Activated T-helper 1 cell treated with anti-CD3 and anti-CD28 coated beads, Interleukin-2, amount 50 U/mL, for 16 hours (primary cell): ENCODE measurements at regions not wholly inside any gene's neighbourhood (a gene's known extent, or its start where the extent isn't known, plus 50 kb on each side); places are given as distances from the start of the nearest gene placed in this dataset.

Experiments
- DNase-seq, 2 donors: peaks; one replicate each; pipeline ENCODE4 v3.0.0-alpha.2; 2020; ENCODE audit warnings: low read depth in 1 of 2, low spot score in 1 of 2

- DNase-seq = no peak
Observed at GRCh38 chr2:489084-489483, 188.1 kb downstream of the TMEM18 start.

- DNase-seq = no peak
Observed at GRCh38 chr2:487186-488079, 189.8 kb downstream of the TMEM18 start.

DNA sequence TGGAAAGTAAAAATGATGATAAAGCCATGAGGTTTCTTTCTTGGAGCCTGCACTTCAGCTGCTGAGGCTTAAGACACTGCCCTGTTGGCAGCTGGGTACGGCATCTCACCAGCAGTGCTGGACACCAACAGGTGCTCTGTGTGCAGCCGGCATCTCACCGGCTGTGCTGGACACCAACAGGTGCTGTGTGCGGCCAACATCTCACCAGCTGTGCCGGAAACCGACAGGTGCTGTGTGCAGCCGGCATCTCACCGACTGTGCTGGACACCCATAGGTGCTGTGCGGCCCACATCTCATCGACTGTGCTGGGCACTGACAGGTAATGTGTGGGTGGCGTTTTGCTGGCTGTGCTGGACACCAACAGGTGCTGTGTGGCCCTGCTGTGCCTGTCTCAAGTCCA lies 190.8 kb downstream of the TMEM18 start:
- DNase-seq = no peak

- no peak for DNase-seq
Observed at GRCh38 chr2:481388-481787, 193.5 kb upstream of the ALKAL2 start.

GRCh38 chr2:479490-480176 lies 191.7 kb upstream of the ALKAL2 start:
- DNase-seq = no peak

DNA sequence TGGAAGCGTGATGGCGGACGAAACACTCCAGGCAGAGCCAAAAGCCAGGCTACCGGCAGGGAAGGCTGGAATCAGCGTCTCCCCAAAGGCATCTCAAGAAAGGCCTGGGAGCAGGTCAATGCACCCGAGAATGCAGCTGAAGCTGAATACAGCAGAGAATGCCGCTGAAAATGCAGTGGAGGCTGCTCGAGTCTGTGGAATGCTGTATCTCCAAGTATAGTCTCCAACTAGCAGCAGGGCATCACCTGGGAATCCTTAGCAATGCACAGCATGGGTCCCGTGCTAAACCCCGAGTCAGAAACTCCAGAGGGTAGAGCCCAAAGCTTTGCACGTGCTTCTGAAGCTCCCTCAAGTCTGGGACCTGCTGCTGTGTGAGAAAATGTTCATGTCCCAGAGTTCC lies 191.1 kb upstream of the ALKAL2 start:
- DNase-seq = no peak

DNA sequence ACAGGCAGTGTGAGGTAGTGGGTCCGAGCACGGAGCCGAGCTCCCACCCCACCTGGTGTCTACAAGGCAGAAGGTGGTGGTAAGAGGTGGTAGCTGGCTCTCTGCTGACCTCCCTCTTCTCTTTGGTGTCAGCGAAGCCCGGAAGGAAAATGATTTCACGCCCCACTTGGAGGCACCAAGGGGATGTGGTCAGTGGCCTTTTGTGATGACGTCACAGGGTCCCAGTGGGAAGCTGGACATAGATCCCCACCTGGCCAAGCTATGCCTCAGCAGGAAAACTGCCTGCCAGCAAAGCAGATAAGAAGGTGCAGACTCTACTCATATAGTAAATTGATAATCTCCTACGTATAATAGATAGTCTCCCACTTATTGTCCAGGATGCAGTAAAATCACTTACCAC lies 183.7 kb upstream of the ALKAL2 start:
- DNase-seq = no peak

DNA sequence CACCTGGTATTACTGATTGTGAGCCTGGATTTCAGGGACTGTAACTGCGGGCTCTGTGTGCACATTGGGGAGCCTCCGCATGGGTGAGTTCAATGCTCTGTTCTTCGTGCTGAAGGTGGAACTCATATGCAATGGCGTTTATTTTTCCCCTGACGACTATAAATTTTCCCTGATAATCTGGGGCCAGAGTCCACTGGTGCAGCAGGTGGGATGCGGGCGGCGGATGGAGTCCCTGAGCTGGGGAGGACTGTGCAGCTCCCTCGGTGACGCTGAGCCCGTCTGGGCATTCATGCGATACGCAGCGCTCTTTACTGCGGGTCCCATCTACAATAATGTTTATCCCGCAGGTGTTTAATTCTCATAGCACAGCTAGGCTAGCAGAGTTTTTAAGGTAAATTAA lies 181.6 kb upstream of the ALKAL2 start:
- no peak for DNase-seq

GRCh38 chr2:468648-469336 lies 180.9 kb upstream of the ALKAL2 start:
- DNase-seq = no peak

DNA sequence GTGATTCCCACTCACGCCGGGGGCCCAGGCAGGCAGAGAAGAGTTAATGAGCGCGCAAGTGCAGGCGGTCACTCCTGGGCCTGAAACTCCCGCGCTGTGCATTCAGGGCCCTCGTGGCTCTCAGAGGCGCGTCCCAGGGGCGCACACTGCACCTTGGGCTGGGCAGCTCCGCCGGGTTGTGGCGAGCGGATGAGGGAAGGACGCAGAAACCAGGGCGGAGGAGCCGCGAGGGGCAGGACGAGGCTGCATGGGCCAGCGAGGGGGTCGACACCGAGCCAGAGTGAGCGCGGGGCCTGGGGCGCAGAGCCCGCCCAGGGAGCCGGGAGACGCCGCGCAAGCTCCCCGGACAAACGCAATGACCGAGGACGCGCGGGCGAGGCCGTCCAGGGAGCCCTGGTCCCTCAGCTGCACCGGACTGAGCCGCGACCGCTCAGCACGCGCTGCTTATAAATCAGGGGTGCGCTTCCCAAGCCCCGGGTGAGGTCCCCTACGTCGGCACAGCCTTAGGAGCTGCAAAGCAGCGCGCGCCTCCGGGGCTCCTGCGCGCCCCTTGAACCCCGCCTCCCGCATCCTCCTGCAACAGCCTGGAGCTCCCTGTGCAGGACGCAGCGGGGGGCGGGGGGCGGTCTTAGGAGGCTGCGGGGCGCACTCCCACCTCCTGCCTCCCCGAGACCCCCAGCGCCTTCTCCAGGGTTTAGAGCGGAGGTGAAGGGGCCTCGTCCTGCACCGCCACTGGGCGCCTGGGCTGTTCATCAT lies 180.2 kb upstream of the ALKAL2 start:
- DNase-seq = no peak

DNA sequence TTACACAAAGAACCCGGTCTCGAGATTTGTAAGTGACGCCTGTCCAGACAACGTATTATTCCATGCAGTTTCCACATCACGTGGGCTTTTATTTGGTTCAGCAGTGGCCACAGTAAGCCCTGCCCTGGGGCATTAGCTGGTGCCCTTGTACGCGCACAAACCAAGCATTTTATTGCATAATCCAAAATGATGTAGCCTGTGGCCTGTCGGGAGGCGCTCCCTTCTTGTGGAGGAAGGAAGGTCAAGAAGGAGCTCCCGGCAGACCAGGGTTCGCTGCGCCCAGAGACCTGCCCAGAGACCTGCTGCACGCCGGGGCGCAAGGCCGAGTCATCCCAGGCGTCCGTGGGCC lies 179.6 kb upstream of the ALKAL2 start:
- DNase-seq = no peak

DNA sequence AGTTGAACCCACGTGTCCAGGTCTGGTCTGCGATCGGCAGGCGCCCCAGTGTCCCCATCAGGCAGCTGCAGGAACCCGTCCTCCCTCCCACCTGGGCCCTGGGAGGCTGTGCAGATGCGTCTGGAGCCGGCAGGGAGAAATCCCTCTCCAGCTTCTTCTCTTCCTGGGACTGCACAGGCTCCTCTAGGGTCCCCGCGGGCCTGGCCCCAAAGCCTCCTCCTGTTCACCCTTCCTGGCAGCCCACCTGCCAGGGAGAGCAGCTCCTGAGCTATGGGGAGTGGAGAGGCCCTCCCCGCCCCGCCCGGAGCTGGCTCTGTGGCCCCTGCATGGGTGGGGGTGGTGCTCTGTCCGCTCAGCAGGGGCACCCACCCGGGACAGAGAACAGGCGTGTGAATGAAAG lies 179.2 kb upstream of the ALKAL2 start:
- DNase-seq = no peak

DNA sequence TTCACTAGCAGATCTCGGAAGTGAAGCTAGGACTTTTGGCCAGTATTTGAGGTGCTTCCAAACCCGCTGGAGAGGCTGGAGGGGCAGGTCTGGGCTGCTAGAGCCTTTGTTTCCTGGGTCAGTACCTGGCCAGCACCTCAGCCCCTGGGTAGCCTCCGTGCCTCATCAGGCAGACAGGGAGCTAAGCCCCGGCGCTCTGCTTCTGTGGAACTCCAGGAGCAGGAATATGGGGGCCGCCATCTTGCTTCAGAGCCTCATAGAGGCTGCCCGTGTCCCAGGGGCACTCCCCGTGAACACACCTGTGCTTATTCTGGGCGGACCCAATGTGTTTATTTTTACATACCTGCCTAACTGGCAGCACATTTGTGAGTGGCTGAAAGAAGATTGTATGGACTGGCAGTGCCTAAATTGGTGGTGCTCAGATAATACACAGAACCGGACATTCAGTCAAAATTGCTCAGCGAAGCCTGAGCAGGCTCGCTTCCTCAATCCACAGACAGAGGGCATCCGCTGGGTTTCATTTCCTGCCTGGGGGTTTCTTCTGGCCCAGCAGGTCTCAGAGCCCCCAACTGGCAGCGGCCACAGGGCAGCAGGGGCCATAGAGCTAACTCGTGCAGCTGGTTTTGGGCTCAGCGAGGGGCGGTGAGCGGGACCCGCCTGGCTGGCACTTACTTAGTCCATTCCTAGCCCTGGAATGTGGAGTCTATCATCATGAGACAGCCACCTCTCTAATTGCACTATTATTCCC lies 176.8 kb upstream of the ALKAL2 start:
- no peak for DNase-seq

DNA sequence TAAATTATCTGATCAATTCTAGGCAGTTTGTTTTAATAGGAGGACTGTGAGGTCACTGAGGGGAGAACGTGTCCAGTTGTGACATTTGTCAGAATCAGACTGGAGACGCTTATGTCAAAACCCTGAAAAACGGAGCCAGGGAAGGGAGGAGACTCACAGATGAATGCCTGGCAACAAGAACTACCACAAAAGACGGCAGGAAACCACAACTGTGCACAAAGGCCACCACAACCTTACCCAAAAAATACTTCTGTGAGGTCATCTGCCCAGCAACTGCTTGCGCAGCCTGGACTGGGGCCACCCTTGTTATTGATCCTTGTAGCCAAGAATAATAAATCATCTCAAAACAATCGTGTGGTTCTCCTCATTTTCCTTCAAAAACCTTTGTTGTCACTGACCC lies 173.0 kb upstream of the ALKAL2 start:
- no peak for DNase-seq

GRCh38 chr2:459931-460330 lies 172.0 kb upstream of the ALKAL2 start:
- no peak for DNase-seq

DNA sequence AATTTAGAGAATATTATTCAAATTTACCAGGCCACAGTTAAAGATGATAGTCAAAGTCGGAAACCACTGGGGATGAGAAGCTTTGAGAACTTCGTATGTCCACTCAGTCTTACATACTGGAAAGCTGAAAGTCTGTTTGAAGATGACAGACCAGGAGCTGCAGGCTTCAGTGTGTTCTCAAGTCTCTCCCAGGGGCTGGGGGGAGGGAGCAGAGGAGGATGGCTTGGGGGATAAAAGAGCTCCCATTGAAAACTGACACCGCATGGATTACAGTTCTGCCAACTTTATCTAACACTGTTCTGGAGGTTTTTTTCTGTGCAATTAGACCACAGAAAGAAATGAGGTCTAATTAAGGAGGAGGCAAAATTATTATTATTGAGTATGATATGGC lies 170.5 kb upstream of the ALKAL2 start:
- no peak for DNase-seq

DNA sequence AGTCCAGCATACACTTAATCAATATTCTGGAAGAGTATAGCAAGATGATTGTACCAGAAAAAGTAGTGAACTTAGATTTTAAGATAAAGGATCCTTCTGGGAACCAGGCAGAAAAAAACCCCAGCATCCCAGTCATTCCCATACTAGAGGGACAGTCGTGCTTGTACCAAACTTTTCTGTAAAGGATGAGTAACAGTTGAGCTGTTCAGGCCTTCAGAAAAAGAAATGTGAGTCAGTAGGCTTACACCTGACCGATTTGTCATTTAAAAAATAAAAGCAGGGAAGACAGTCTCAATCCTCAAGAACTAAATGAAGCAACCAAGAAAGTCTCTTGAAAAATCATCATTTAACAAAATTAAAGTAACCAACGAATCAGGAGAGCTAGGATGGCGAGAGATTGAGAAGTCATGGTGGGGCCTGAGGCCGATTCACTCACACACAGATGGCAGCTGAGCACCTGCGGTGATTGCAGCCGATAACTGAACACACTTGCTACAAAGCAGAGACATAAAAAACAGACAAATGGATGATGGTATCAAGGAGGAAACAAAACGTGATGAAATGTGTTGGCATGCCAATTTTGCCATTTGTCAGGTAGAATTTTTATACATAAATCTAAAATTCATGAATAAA lies 170.0 kb upstream of the ALKAL2 start:
- DNase-seq = no peak

- DNase-seq = no peak
Observed at GRCh38 chr2:457262-457661, 169.4 kb upstream of the ALKAL2 start.

- DNase-seq = no peak
Observed at GRCh38 chr2:455913-456312, 168.0 kb upstream of the ALKAL2 start.

DNA sequence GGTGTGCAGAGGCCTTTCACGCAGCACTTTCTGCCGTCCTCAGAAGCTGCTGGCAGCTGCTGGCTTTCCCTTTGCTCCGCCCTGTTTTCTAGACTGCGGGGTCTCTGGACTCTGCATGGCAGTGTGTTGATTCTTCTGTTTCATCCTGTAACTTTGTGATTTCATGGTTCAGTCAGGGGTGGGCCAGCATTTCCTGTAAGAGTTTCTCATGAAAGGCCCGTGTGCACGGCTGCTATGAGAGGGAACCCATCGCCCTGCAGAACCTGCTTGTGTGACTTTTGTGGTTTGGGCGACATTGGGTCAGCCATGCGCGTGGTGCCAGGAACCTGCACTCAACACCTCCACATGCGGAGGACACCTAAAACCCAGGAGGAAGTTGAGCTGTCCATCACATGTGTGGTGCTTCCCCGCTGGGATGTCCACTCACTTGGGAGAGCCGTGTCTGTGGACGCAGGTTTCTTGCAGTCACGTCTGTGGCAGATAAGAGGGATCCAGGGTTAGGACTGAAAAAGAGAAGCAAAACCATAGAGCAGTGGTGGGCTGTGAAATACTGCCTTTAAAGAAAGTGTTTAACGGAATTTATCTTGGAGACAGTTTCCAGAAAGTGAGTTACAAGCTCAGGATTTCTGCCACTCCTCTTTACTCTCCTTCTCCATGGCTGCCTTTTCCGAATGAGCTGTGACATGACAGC lies 167.3 kb upstream of the ALKAL2 start:
- no peak for DNase-seq
